ENCODE measurements at regions not wholly inside any gene's neighbourhood (a gene's known extent, or its start where the extent isn't known, plus 50 kb on each side); places are given as distances from the start of the nearest gene placed in this dataset.

- ATAC-seq (no peak), DNase-seq (no peak)
- Histone ChIP-seq H3K36me3 (no peaks in the 10 kb centered on the region), H3K4me3 (no peak overlapping the region), H3K4me1 (peaks cover 0 to 5% (median 0%) of the 10 kb centered on the region in 12 donors), H3K9me3 (no peaks in the 10 kb centered on the region), H3K27ac (no peak overlapping the region), H3K27me3 (no peaks in the 10 kb centered on the region)
- intact Hi-C loops (cut with DNase I) = no loop called here
- WGBS, 4 donors = 95 to 98% (median 96%) methylated on average over 2 of the region's 2 CpGs
- TF ChIP-seq CTCF (IDR thresholded peaks at IDR 0.05) (no peak), POLR2A (IDR thresholded peaks at IDR 0.05) (no peak)
Observed at GRCh38 chr22:36079041-36079440, 50.4 kb upstream of the RBFOX2 start.

All from heart left ventricle (tissue), 16 donors.